ENCODE measurements at regions not wholly inside any gene's neighbourhood (a gene's known extent, or its start where the extent isn't known, plus 50 kb on each side); places are given as distances from the start of the nearest gene placed in this dataset.

DNA sequence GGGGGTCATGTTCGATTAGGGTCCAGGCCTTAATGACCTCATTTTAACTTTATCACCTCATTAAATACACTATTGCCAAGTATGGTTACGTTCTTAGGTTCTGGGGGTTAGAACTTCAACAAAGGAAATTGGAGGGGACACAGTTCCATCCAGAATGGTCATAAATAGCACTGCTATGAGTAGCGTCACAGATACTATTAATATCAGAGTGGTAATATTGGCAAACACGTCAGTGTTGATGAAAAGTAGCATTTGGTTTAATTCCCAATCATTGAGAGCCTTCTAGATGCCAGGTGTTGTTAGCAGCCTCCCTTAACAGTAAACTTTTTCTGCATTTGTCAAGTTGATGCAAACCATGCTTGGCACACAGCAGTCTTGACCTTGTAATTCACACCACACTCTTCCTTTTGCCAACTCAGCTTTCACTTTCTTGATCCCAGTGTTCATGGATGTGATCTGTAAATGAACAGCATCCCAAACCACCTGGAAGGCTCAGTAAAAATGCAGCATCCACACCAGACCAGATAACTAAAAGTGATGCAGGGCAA, 912.5 kb upstream of the TENM3 start:
- Histone ChIP-seq H3K4me3 (no peak overlapping the region), H3K27me3 (no peaks in the 10 kb centered on the region), H3K9me3 (no peaks in the 10 kb centered on the region), H3K27ac (no peak overlapping the region), H3K36me3 (no peaks in the 10 kb centered on the region), H3K4me1 (no peaks in the 10 kb centered on the region)
- intact Hi-C loops (cut with DNase I): no loop called here
- no peak for DNase-seq (ENCODE audit: extremely low spot score in 2 of 2)
- no peak for TF ChIP-seq POLR2AphosphoS5 (IDR thresholded peaks at IDR 0.05; ENCODE audit: insufficient read depth in 1 of 2, low read depth in 1 of 2)
- TF ChIP-seq POLR2A (IDR thresholded peaks at IDR 0.05): no peak
- TF ChIP-seq, protein P1, sequence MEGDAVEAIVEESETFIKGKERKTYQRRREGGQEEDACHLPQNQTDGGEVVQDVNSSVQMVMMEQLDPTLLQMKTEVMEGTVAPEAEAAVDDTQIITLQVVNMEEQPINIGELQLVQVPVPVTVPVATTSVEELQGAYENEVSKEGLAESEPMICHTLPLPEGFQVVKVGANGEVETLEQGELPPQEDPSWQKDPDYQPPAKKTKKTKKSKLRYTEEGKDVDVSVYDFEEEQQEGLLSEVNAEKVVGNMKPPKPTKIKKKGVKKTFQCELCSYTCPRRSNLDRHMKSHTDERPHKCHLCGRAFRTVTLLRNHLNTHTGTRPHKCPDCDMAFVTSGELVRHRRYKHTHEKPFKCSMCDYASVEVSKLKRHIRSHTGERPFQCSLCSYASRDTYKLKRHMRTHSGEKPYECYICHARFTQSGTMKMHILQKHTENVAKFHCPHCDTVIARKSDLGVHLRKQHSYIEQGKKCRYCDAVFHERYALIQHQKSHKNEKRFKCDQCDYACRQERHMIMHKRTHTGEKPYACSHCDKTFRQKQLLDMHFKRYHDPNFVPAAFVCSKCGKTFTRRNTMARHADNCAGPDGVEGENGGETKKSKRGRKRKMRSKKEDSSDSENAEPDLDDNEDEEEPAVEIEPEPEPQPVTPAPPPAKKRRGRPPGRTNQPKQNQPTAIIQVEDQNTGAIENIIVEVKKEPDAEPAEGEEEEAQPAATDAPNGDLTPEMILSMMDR (IDR thresholded peaks at IDR 0.05): no peak

DNA sequence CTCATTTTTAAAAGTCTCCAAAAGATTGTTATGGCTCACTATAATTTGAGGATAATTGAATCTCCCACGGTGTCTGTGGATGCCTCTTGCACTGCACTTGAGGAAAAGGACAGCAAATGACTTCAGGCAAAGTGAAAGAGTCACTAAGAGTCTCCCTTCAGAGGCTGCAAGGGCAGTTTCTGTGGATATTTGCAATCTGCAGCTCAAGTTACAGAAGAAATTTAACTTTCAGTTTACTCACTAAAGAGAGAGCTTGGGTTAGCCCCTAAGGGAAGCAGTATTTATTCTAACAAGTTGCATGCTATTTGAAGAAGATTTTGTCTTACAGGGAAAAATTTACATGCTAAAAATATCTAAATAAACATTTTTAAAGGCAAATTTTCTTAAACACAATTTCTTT, 912.0 kb upstream of the TENM3 start:
- no peaks in the 10 kb centered on the region for H3K27me3 ChIP-seq
- H3K27ac ChIP-seq: no peak overlapping the region
- intact Hi-C loops (cut with DNase I): no loop called here
- H3K9me3 ChIP-seq: no peaks in the 10 kb centered on the region
- H3K36me3 ChIP-seq: no peaks in the 10 kb centered on the region
- DNase-seq (ENCODE audit: extremely low spot score in 2 of 2): no peak
- H3K4me1 ChIP-seq: no peaks in the 10 kb centered on the region
- no peak overlapping the region for H3K4me3 ChIP-seq
- TF ChIP-seq POLR2A (IDR thresholded peaks at IDR 0.05) (no peak), POLR2AphosphoS5 (IDR thresholded peaks at IDR 0.05; ENCODE audit: insufficient read depth in 1 of 2, low read depth in 1 of 2) (no peak)
- TF ChIP-seq, protein P1 (IDR thresholded peaks at IDR 0.05): no peak

DNA sequence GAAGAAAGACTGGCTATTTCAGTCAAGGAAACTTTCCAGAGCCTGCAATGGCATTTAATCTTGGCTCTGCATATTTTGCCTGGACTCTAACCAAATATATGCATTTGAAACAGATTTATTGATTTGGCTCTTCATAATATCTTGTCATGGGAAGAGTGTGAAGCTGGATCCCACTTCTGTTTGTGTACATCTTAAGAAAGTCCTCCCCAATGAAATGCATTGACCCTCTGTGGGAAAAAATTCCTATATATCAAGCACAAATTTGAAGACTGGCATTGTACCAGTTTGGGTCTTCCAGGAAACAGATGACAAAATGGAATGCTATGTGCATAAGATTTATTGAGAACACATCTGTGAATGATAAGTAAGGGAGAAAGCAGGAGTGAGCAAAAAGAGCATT, 897.3 kb upstream of the TENM3 start:
- no peak for TF ChIP-seq POLR2AphosphoS5 (IDR thresholded peaks at IDR 0.05; ENCODE audit: insufficient read depth in 1 of 2, low read depth in 1 of 2)
- Histone ChIP-seq H3K36me3 (no peaks in the 10 kb centered on the region), H3K27me3 (no peaks in the 10 kb centered on the region), H3K9me3 (no peaks in the 10 kb centered on the region), H3K4me3 (no peak overlapping the region), H3K27ac (no peak overlapping the region), H3K4me1 (no peaks in the 10 kb centered on the region)
- intact Hi-C loops (cut with DNase I): no loop called here
- DNase-seq (ENCODE audit: extremely low spot score in 2 of 2): no peak

DNA sequence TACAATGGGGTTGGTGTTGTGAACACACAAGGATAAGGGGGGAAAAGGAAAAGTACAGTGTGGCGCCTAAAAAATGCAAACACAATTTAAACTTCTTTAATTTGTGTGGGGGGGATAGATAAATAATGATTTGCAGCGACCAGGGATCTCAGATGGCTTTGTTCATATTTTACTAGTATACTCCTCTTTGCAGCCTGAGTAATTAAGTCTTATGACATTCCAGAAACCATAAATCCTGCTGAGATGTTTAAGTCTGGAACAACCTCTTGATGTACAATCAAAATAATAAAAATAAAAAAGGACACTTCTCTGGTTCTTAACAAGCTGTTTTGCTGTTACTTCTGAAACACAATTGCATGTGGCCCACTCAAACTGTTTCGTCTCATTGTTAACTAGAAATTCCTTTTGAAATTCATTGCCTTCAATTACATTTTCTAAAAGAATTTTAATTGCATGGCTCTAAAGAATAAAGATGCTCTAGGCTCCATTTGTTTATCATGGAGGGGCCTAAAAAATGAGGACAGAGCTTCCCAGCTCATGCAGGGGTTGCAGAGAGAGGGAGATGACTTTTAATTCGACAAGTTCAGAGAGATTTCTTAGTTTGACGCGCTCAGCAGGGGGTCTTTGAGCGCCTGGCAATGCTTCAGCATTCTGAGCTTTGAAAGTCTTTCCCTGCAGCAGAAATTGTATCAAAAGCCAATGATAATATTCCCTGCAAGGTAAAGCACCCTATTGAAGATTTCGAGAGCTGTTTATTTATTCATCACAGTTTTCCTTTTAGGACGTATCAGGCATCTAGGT, 892.4 kb upstream of the TENM3 start:
- Histone ChIP-seq H3K4me1 (no peaks in the 10 kb centered on the region), H3K36me3 (no peaks in the 10 kb centered on the region), H3K27me3 (no peaks in the 10 kb centered on the region), H3K27ac (no peak overlapping the region), H3K4me3 (no peak overlapping the region), H3K9me3 (no peaks in the 10 kb centered on the region)
- DNase-seq (ENCODE audit: extremely low spot score in 2 of 2): no peak
- TF ChIP-seq POLR2A (IDR thresholded peaks at IDR 0.05) (no peak), POLR2AphosphoS5 (IDR thresholded peaks at IDR 0.05; ENCODE audit: insufficient read depth in 1 of 2, low read depth in 1 of 2) (no peak)
- TF ChIP-seq, protein P1 (IDR thresholded peaks at IDR 0.05): no peak
- intact Hi-C loops (cut with DNase I): no loop called here

DNA sequence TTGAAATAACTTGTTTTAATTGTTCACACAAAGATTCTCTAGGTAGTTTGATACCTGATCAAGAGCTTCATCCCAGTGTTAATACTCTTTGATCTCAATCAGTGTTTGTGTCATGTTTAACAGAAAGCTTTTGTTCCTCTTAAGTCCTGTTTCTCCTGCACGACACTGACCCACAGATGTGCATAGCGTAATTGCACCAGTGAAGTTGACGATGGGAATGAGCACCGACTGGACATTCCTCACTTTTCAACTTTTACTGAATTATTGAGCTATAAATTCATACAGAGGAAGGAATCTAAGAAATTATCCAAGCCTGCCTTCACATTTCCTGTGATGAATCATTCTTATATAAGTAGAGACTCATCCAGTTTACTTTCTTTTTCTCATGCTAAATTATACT, 878.7 kb upstream of the TENM3 start:
- no peak for TF ChIP-seq POLR2AphosphoS5 (IDR thresholded peaks at IDR 0.05; ENCODE audit: insufficient read depth in 1 of 2, low read depth in 1 of 2)
- TF ChIP-seq POLR2A (IDR thresholded peaks at IDR 0.05): no peak
- TF ChIP-seq, protein P1 (IDR thresholded peaks at IDR 0.05): no peak
- H3K4me1 ChIP-seq: no peaks in the 10 kb centered on the region
- no peaks in the 10 kb centered on the region for H3K27me3 ChIP-seq
- no peak overlapping the region for H3K4me3 ChIP-seq
- DNase-seq (ENCODE audit: extremely low spot score in 2 of 2): no peak
- intact Hi-C loops (cut with DNase I): no loop called here
- no peak overlapping the region for H3K27ac ChIP-seq
- H3K36me3 ChIP-seq: no peaks in the 10 kb centered on the region
- H3K9me3 ChIP-seq: no peaks in the 10 kb centered on the region

Measured in vagina (tissue), 2 donors.